ENCODE measurements at regions not wholly inside any gene's neighbourhood (a gene's known extent, or its start where the extent isn't known, plus 50 kb on each side); places are given as distances from the start of the nearest gene placed in this dataset.

DNA sequence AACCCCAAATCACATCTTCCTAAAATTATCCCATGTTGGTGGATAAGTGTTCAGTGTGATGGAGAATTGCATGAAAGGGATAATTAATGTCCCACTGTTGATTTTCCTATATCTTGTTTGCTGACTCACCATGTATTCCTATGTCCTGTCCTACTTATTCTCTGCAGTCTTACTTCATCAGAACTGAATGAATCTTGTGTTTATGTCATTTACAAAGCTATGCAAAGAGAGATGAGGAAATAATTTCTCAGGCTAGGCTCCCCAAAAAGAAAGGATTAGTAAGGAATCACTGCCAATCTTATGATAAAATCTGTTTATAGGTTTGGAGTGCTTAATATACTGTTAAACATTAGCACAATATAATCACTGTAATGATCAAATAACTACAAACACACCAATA, 360.8 kb downstream of the CRPPA start:
- no peaks in the 10 kb centered on the region for H3K36me3 ChIP-seq (ENCODE audit: control insufficient read depth in 2 of 2, insufficient read depth in 2 of 2, low read length in 2 of 2)
- H3K27ac ChIP-seq (ENCODE audit: low read depth in 2 of 2, low read length in 2 of 2), result no peak overlapping the region

DNA sequence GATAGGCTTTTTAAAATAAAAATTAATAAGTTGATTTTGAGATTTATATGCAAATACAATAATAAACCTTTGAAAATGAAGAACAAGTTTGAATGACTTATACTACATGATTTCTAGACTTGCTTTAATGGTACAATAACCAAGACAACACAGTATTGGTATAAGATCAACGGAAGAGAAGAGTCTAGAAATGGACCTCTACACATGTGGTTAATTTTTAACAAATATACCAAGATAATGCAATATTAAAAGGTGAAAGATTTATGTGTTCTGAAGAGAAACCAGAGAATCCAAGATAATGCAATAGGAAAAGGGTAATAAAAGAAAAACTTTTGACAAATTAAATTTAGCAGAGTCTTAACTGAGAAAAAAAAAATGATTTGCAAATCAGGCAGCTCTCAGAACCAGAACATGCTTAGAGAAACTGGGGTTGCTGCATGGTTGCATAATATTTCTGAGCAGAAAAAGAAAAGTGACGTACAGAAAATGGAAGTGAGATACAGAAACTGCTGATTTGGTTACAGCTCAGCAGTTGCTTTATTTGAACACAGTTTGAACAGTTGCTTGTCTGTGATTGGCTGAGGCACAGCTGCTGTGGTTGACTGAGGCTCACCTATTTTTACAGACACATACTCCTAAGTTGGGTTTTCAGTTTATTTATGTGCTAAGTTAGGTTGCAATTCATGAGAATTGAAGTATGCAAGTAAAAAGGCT, 365.9 kb downstream of the CRPPA start:
- Histone ChIP-seq H3K27me3 (ENCODE audit: control insufficient read depth in 2 of 2, insufficient read depth in 2 of 2, low read length in 2 of 2) (no peaks in the 10 kb centered on the region), H3K4me1 (ENCODE audit: control insufficient read depth in 2 of 2, insufficient read depth in 2 of 2, low read length in 2 of 2) (no peaks in the 10 kb centered on the region), H3K9ac (ENCODE audit: low read depth in 1 of 2, low read length in 2 of 2) (no peak overlapping the region), H3K4me3 (ENCODE audit: low read length in 2 of 2) (no peak overlapping the region), H3K27ac (ENCODE audit: low read depth in 2 of 2, low read length in 2 of 2) (no peak overlapping the region), H3K9me3 (ENCODE audit: control insufficient read depth in 2 of 2, low read length in 2 of 2) (no peaks in the 10 kb centered on the region), H3K36me3 (ENCODE audit: control insufficient read depth in 2 of 2, insufficient read depth in 2 of 2, low read length in 2 of 2) (no peaks in the 10 kb centered on the region)

More for the DNA sequence above, 360.8 kb downstream of the CRPPA start:
- Histone ChIP-seq H3K4me3 (ENCODE audit: low read length in 2 of 2) (no peak overlapping the region), H3K4me1 (ENCODE audit: control insufficient read depth in 2 of 2, insufficient read depth in 2 of 2, low read length in 2 of 2) (peaks cover 0 to 3% of the 10 kb centered on the region in 2 donors), H3K27me3 (ENCODE audit: control insufficient read depth in 2 of 2, insufficient read depth in 2 of 2, low read length in 2 of 2) (no peaks in the 10 kb centered on the region), H3K9ac (ENCODE audit: low read depth in 1 of 2, low read length in 2 of 2) (no peak overlapping the region), H3K9me3 (ENCODE audit: control insufficient read depth in 2 of 2, low read length in 2 of 2) (no peaks in the 10 kb centered on the region)

DNA sequence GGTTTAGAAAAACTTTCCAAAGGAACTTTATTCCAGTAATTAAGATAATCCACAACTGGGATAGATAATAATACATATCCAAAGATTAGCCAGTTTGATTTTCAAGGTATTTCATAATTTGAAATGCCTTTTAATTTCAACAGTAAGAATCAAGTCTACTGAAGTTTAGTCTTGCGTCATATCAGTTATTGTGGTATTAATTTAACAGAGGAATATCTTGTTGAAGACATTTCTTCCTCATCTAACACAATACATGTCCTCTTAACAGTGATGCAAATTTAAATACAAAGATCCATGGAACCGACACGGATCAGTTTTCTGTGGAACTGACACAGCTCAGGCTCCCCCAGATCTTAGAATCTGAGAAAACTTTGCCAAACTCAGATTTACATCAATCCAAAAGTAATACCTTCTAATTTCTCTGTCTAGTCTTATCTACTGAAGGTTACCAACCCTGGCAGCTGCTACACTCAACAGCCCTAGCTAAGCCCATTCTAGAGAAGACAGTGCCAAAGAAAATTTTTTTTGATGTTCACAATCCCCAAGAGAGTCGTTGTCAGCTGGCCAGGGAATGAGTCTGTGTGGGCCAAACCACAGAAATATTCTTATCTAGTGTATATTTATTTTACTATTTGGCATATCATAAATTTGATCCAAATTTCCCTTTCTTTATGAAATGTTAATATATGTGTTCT, 365.2 kb upstream of the MEOX2 start:
- Histone ChIP-seq H3K4me3 (ENCODE audit: low read length in 2 of 2) (no peak overlapping the region), H3K27me3 (ENCODE audit: control insufficient read depth in 2 of 2, insufficient read depth in 2 of 2, low read length in 2 of 2) (no peaks in the 10 kb centered on the region)

DNA sequence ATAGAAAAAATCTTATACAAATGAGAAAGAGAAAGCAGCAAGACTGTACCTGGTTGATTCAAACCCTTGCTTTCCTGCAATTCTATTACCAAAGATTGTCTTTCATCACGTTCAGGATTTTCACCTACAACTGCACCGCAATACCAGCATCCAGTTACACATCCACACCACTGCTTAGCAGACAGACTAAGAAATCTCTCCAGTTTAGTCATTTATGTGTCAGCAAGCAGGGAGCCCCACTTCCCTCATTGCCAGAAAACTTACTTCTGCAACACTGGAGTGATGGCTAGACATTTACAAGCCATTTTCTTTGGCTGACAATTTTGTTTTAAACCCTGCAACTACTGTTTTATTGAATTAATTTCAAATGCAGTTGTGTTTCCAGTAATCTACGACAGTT, 359.6 kb upstream of the MEOX2 start:
- Histone ChIP-seq H3K4me3 (ENCODE audit: low read length in 2 of 2) (no peak overlapping the region), H3K9ac (ENCODE audit: low read depth in 1 of 2, low read length in 2 of 2) (no peak overlapping the region), H3K36me3 (ENCODE audit: control insufficient read depth in 2 of 2, insufficient read depth in 2 of 2, low read length in 2 of 2) (no peaks in the 10 kb centered on the region), H3K9me3 (ENCODE audit: control insufficient read depth in 2 of 2, low read length in 2 of 2) (no peaks in the 10 kb centered on the region), H3K27ac (ENCODE audit: low read depth in 2 of 2, low read length in 2 of 2) (no peak overlapping the region), H3K4me1 (ENCODE audit: control insufficient read depth in 2 of 2, insufficient read depth in 2 of 2, low read length in 2 of 2) (no peaks in the 10 kb centered on the region), H3K27me3 (ENCODE audit: control insufficient read depth in 2 of 2, insufficient read depth in 2 of 2, low read length in 2 of 2) (no peaks in the 10 kb centered on the region)

More for the DNA sequence above, 365.2 kb upstream of the MEOX2 start:
- Histone ChIP-seq H3K4me1 (ENCODE audit: control insufficient read depth in 2 of 2, insufficient read depth in 2 of 2, low read length in 2 of 2) (no peaks in the 10 kb centered on the region), H3K9me3 (ENCODE audit: control insufficient read depth in 2 of 2, low read length in 2 of 2) (no peaks in the 10 kb centered on the region), H3K27ac (ENCODE audit: low read depth in 2 of 2, low read length in 2 of 2) (no peak overlapping the region), H3K9ac (ENCODE audit: low read depth in 1 of 2, low read length in 2 of 2) (no peak overlapping the region), H3K36me3 (ENCODE audit: control insufficient read depth in 2 of 2, insufficient read depth in 2 of 2, low read length in 2 of 2) (no peaks in the 10 kb centered on the region)

DNA sequence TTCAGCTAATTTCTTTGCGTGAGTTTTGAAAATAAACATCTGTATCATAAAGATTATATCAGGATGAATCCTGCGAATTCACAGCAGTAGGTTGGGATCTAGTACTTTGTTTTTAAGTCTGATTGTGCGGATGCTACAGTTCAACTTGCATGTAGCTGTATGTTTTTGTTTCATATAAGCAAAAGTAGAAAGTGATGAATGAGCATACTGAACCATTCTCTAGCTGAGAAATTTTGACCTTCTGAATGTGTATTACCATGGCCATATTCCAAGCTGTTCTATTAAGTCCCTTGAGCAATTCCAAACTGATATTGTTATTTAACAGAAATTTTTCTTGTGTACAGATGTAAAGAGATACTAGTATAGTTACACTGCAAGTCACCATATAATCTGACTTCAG, 358.8 kb upstream of the MEOX2 start:
- no peaks in the 10 kb centered on the region for H3K9me3 ChIP-seq (ENCODE audit: control insufficient read depth in 2 of 2, low read length in 2 of 2)
- no peaks in the 10 kb centered on the region for H3K27me3 ChIP-seq (ENCODE audit: control insufficient read depth in 2 of 2, insufficient read depth in 2 of 2, low read length in 2 of 2)
- no peak overlapping the region for H3K4me3 ChIP-seq (ENCODE audit: low read length in 2 of 2)
- no peaks in the 10 kb centered on the region for H3K4me1 ChIP-seq (ENCODE audit: control insufficient read depth in 2 of 2, insufficient read depth in 2 of 2, low read length in 2 of 2)
- no peak overlapping the region for H3K27ac ChIP-seq (ENCODE audit: low read depth in 2 of 2, low read length in 2 of 2)
- H3K9ac ChIP-seq (ENCODE audit: low read depth in 1 of 2, low read length in 2 of 2), result no peak overlapping the region
- H3K36me3 ChIP-seq (ENCODE audit: control insufficient read depth in 2 of 2, insufficient read depth in 2 of 2, low read length in 2 of 2), result no peaks in the 10 kb centered on the region

DNA sequence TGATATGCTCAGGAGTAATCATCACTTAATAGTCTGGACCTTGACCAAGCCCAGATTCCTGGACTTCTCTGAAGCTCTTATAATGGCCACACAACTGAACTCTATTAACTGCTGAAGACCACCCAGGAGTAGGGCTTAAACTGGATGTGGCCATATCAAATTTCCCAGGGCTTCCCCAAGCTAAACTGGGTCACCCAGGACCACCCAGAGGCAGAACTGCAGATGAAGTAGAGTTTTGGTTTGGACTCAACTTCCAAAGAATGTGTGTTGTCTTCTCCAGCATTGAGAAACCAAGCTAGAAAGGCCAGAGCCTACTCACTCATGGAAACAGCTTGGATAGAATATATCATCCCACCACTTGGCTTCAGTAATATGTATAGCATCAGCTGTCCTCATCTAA, 358.2 kb upstream of the MEOX2 start:
- no peaks in the 10 kb centered on the region for H3K36me3 ChIP-seq (ENCODE audit: control insufficient read depth in 2 of 2, insufficient read depth in 2 of 2, low read length in 2 of 2)
- no peak overlapping the region for H3K27ac ChIP-seq (ENCODE audit: low read depth in 2 of 2, low read length in 2 of 2)
- H3K9ac ChIP-seq (ENCODE audit: low read depth in 1 of 2, low read length in 2 of 2), result no peak overlapping the region
- no peaks in the 10 kb centered on the region for H3K4me1 ChIP-seq (ENCODE audit: control insufficient read depth in 2 of 2, insufficient read depth in 2 of 2, low read length in 2 of 2)
- no peak overlapping the region for H3K4me3 ChIP-seq (ENCODE audit: low read length in 2 of 2)
- no peaks in the 10 kb centered on the region for H3K9me3 ChIP-seq (ENCODE audit: control insufficient read depth in 2 of 2, low read length in 2 of 2)
- H3K27me3 ChIP-seq (ENCODE audit: control insufficient read depth in 2 of 2, insufficient read depth in 2 of 2, low read length in 2 of 2), result no peaks in the 10 kb centered on the region

DNA sequence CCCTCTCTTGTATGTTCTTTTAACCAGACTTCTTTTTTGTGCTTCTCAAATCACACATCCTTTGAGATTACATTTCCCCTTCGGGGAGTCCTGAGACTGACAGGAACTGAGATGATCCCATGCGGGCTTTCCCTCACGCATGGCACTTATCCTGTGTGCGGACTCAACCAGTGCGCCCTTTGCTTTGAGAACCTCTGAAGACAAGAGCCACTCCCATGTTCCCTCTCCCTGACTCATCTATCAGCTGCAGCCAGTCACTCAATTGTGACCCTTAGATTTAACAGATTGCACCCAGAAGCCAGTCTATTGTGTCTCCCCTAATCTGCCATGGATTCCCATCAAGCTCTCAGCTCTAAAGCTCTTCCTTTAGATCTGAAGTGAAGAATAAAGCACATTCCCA, 353.9 kb upstream of the MEOX2 start:
- H3K4me3 ChIP-seq (ENCODE audit: low read length in 2 of 2), result no peak overlapping the region
- no peak overlapping the region for H3K27ac ChIP-seq (ENCODE audit: low read depth in 2 of 2, low read length in 2 of 2)
- H3K4me1 ChIP-seq (ENCODE audit: control insufficient read depth in 2 of 2, insufficient read depth in 2 of 2, low read length in 2 of 2), result no peaks in the 10 kb centered on the region
- H3K27me3 ChIP-seq (ENCODE audit: control insufficient read depth in 2 of 2, insufficient read depth in 2 of 2, low read length in 2 of 2), result no peaks in the 10 kb centered on the region
- no peaks in the 10 kb centered on the region for H3K9me3 ChIP-seq (ENCODE audit: control insufficient read depth in 2 of 2, low read length in 2 of 2)
- H3K9ac ChIP-seq (ENCODE audit: low read depth in 1 of 2, low read length in 2 of 2), result no peak overlapping the region
- H3K36me3 ChIP-seq (ENCODE audit: control insufficient read depth in 2 of 2, insufficient read depth in 2 of 2, low read length in 2 of 2), result no peaks in the 10 kb centered on the region

DNA sequence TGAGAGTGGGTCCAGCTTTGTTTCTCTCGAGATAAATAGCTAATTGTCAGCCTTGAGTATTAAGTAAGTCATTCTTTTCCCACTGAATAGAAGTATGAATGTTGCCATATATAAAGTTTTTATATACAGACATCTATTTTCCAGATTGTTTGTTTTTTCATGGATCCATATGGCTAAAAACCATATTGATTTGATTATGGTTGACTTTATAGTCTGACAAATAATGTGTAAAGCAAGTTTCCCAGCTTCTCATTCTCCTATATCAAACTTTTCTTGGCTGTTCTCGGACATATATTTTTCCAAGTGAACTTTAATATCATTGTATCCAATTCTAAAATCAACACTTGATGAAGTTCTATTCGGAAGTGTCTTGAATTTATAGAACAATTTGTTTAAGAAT, 352.4 kb upstream of the MEOX2 start:
- H3K36me3 ChIP-seq (ENCODE audit: control insufficient read depth in 2 of 2, insufficient read depth in 2 of 2, low read length in 2 of 2), result no peaks in the 10 kb centered on the region
- no peak overlapping the region for H3K9ac ChIP-seq (ENCODE audit: low read depth in 1 of 2, low read length in 2 of 2)
- H3K27me3 ChIP-seq (ENCODE audit: control insufficient read depth in 2 of 2, insufficient read depth in 2 of 2, low read length in 2 of 2), result no peaks in the 10 kb centered on the region

DNA sequence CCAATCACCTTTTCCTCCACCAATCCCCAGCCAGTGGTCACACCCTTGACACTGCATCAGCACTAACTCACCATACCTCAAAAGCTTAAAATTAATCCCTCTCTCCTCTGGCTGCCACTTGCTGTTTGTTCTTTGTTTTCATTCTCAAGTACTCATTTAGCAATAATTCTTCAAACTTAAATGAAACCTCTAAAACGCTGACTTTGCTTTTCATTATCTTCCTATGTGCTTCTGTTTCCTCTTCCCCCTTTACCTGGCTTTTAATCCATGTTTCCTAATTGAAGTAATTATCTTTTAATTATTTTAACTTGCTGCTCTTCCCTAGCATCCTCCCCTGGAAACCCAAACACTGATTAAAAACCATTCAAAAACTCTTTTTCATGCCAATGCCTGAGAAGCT, 348.9 kb upstream of the MEOX2 start:
- no peaks in the 10 kb centered on the region for H3K4me1 ChIP-seq (ENCODE audit: control insufficient read depth in 2 of 2, insufficient read depth in 2 of 2, low read length in 2 of 2)
- H3K36me3 ChIP-seq (ENCODE audit: control insufficient read depth in 2 of 2, insufficient read depth in 2 of 2, low read length in 2 of 2), result no peaks in the 10 kb centered on the region
- no peak overlapping the region for H3K4me3 ChIP-seq (ENCODE audit: low read length in 2 of 2)
- H3K27me3 ChIP-seq (ENCODE audit: control insufficient read depth in 2 of 2, insufficient read depth in 2 of 2, low read length in 2 of 2), result no peaks in the 10 kb centered on the region
- H3K9me3 ChIP-seq (ENCODE audit: control insufficient read depth in 2 of 2, low read length in 2 of 2), result no peaks in the 10 kb centered on the region
- no peak overlapping the region for H3K9ac ChIP-seq (ENCODE audit: low read depth in 1 of 2, low read length in 2 of 2)
- H3K27ac ChIP-seq (ENCODE audit: low read depth in 2 of 2, low read length in 2 of 2), result no peak overlapping the region

More for the DNA sequence above, 352.4 kb upstream of the MEOX2 start:
- H3K9me3 ChIP-seq (ENCODE audit: control insufficient read depth in 2 of 2, low read length in 2 of 2), result no peaks in the 10 kb centered on the region
- no peak overlapping the region for H3K4me3 ChIP-seq (ENCODE audit: low read length in 2 of 2)
- no peaks in the 10 kb centered on the region for H3K4me1 ChIP-seq (ENCODE audit: control insufficient read depth in 2 of 2, insufficient read depth in 2 of 2, low read length in 2 of 2)
- H3K27ac ChIP-seq (ENCODE audit: low read depth in 2 of 2, low read length in 2 of 2), result no peak overlapping the region

DNA sequence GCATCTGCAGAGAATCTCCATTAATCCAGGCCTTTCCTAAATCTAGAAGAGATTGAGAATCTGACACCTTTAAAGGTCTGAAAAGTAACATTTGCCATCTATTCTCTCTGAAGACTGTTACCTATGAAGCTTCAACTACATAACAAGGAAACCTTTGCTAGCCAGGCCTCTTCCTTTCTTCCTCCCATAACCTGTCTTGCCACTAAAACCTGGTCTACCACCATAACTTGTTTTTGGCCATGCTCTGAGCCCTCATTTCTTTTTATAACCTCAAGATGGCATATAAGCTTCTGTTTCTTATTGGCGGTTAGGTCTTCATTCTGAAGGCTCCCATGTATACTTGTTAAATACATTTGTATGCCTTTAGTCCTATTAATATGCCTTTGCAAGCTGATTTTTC, 348.4 kb upstream of the MEOX2 start:
- no peaks in the 10 kb centered on the region for H3K9me3 ChIP-seq (ENCODE audit: control insufficient read depth in 2 of 2, low read length in 2 of 2)
- H3K4me1 ChIP-seq (ENCODE audit: control insufficient read depth in 2 of 2, insufficient read depth in 2 of 2, low read length in 2 of 2), result no peaks in the 10 kb centered on the region
- no peak overlapping the region for H3K9ac ChIP-seq (ENCODE audit: low read depth in 1 of 2, low read length in 2 of 2)
- H3K4me3 ChIP-seq (ENCODE audit: low read length in 2 of 2), result no peak overlapping the region
- no peaks in the 10 kb centered on the region for H3K36me3 ChIP-seq (ENCODE audit: control insufficient read depth in 2 of 2, insufficient read depth in 2 of 2, low read length in 2 of 2)
- no peak overlapping the region for H3K27ac ChIP-seq (ENCODE audit: low read depth in 2 of 2, low read length in 2 of 2)
- no peaks in the 10 kb centered on the region for H3K27me3 ChIP-seq (ENCODE audit: control insufficient read depth in 2 of 2, insufficient read depth in 2 of 2, low read length in 2 of 2)
